Suprapubic skin (tissue), 4 donors: ENCODE measurements at regions not wholly inside any gene's neighbourhood (a gene's known extent, or its start where the extent isn't known, plus 50 kb on each side); places are given as distances from the start of the nearest gene placed in this dataset.

ENCODE experiments used
- EP300 ChIP-seq: sonication (generic); formaldehyde crosslinking; IDR thresholded peaks from one replicate; pipeline ENCODE4 v1.6.1; 2017; ENCODE audit warnings: antibody characterized with exemption
- POLR2AphosphoS5 ChIP-seq, 3 donors: sonication (generic); formaldehyde crosslinking; IDR thresholded peaks; one replicate each; pipeline ENCODE4 v1.6.1; 2017; ENCODE audit warnings: antibody characterized with exemption in 3 of 3
- TF ChIP-seq, protein P1 (sequence below), 2 donors: fragments of 200-600 bp in 1 of 2; fragments of 450-650 bp in 1 of 2; sonication (generic) in 1 of 2; IDR thresholded peaks; one replicate each; pipeline ENCODE4 v1.5.1; 2016 to 2019; ENCODE audit warnings: antibody characterized with exemption in 2 of 2, mild to moderate bottlenecking in 1 of 2, moderate library complexity in 1 of 2

GRCh38 chr16:51538707-51539498 is 387.8 kb upstream of the SALL1 start:
- TF ChIP-seq EP300 (no peak), POLR2AphosphoS5 (IDR thresholded peaks at IDR 0.05) (no peak)
- TF ChIP-seq, protein P1, sequence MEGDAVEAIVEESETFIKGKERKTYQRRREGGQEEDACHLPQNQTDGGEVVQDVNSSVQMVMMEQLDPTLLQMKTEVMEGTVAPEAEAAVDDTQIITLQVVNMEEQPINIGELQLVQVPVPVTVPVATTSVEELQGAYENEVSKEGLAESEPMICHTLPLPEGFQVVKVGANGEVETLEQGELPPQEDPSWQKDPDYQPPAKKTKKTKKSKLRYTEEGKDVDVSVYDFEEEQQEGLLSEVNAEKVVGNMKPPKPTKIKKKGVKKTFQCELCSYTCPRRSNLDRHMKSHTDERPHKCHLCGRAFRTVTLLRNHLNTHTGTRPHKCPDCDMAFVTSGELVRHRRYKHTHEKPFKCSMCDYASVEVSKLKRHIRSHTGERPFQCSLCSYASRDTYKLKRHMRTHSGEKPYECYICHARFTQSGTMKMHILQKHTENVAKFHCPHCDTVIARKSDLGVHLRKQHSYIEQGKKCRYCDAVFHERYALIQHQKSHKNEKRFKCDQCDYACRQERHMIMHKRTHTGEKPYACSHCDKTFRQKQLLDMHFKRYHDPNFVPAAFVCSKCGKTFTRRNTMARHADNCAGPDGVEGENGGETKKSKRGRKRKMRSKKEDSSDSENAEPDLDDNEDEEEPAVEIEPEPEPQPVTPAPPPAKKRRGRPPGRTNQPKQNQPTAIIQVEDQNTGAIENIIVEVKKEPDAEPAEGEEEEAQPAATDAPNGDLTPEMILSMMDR (IDR thresholded peaks at IDR 0.05), result no peak
